ENCODE measurements at regions not wholly inside any gene's neighbourhood (a gene's known extent, or its start where the extent isn't known, plus 50 kb on each side); places are given as distances from the start of the nearest gene placed in this dataset.
"Not testable (repeated sequence)": the region's sequence is repeated elsewhere in the genome, so short reads cannot be mapped to it uniquely, and the experiment has no call there.

DNA sequence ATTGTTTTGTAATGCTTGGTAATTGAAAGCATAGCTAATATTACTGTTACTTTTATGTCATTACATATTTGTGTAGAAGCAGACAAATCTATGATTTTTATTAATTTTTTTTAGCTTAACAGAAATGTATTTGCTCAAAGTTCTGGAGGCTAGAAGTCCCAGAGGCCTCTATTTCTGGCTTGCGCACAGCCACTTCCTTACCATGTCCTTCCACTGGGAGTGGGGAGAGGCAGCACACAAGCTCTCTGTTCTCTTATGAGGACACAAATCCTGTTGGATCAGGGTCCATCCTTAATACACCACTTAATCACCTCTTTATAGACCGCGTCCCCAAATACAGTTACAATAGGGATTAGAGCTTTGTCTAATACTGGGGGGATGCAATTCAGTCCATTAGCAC is 1061.4 kb downstream of the OTOL1 start:
- no peak for DNase-seq

GRCh38 chr3:162568706-162569105 is 1072.1 kb downstream of the OTOL1 start:
- no peak for DNase-seq

DNA sequence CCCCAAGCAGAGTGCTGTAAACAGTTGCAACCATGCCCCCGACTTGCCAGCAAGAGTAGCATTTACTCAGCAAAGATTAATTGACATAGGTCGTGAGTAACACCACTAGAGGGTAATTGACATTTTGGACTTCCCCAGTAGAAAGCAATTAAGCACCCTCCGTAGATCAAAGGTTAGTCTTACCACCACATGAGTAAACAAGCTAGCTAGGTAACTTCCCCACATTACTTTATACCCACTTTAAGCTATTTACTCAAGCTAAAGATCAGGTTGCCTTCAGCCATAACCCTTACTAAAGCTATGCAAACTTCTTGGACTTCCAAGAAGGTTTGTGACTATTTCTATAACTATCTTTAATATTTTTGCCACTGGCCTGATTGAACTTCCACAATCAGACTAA is 1072.7 kb downstream of the OTOL1 start:
- no peak for DNase-seq

- no peak for DNase-seq
Observed at GRCh38 chr3:162584986-162585385, 1088.4 kb downstream of the OTOL1 start.

GRCh38 chr3:162586591-162586990 is 1090.0 kb downstream of the OTOL1 start:
- DNase-seq = no peak

DNA sequence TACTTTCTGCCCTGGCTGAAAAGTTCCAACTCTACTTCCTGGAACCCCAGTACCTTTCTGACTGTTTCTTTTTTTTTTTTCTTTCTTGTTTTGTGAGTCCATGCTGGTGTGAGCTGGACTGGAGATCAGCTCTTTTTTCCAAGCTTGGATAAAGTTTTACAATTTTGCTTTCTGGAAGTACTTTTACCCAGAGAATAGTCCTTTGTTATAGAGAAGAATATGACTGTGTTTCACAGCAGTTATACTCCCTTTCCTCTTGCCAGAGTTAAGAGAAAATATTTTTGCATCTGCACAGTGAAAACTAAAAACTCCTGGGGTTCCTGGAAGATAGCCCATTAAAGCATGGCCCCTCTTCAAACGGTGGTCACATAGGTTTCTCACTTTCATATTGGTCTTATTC is 1100.6 kb downstream of the OTOL1 start:
- no peak for DNase-seq

GRCh38 chr3:162598500-162598899 is 1101.9 kb downstream of the OTOL1 start:
- DNase-seq = not testable (repeated sequence)

GRCh38 chr3:162599742-162600141 is 1103.1 kb downstream of the OTOL1 start:
- DNase-seq = not testable (repeated sequence)

- DNase-seq = no peak
Observed at GRCh38 chr3:162601101-162601670, 1104.6 kb downstream of the OTOL1 start.

DNA sequence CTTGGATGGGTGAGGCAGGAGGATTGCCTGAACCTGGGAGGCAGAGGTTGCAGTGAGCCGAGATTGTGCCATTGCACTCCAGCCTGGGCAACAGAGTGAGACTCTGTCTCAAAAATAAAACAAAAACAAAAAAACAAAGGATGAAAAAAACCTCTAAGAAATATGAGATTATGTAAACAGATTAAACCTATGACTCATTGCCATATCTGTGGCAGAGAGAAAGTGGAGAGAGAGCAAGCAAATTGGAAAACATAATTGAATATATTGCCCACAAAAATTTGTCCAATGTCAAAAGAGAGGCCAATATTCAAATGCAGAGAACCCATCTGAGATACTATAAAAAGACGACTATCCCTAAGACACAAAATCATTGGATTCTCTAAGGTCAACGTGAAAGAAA is 1106.0 kb downstream of the OTOL1 start:
- no peak for DNase-seq

GRCh38 chr3:162605651-162606204 is 1109.1 kb downstream of the OTOL1 start:
- DNase-seq = no peak

- DNase-seq = no peak
Observed at GRCh38 chr3:162610261-162610660, 1113.7 kb downstream of the OTOL1 start.

GRCh38 chr3:162612991-162613390 is 1116.4 kb downstream of the OTOL1 start:
- no peak for DNase-seq

GRCh38 chr3:162626172-162626571 is 1129.6 kb downstream of the OTOL1 start:
- DNase-seq = no peak

GRCh38 chr3:162628531-162628930 is 1131.9 kb downstream of the OTOL1 start:
- no peak for DNase-seq

GRCh38 chr3:162629372-162629771 is 1132.8 kb downstream of the OTOL1 start:
- DNase-seq = no peak

GRCh38 chr3:162632672-162633071 is 1136.1 kb downstream of the OTOL1 start:
- no peak for DNase-seq

- not testable (repeated sequence) for DNase-seq
Observed at GRCh38 chr3:162640208-162640607, 1143.6 kb downstream of the OTOL1 start.

GRCh38 chr3:162641317-162641716 is 1144.7 kb downstream of the OTOL1 start:
- no peak for DNase-seq

DNA sequence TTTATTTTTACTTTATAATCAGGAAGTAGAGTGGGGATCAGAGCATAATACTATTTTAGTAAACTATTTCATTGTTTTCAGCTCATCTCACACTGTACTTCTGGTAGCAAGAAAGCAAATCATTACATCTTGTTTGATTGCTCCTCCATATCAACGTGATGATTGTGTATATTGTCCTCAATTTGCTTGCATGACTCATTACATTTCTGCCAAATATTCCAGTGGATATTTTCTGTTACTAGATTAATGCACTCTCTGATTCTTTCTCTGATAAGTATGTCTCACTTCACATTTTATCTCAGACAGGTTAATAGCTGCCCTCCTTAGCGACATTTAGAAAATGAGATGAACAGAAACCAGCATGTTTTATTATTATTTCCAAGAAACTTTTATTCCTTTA is 1145.3 kb downstream of the OTOL1 start:
- DNase-seq = no peak

- no peak for DNase-seq
Observed at GRCh38 chr3:162643245-162643644, 1146.6 kb downstream of the OTOL1 start.

- DNase-seq = no peak
Observed at GRCh38 chr3:162647321-162647720, 1150.7 kb downstream of the OTOL1 start.

DNA sequence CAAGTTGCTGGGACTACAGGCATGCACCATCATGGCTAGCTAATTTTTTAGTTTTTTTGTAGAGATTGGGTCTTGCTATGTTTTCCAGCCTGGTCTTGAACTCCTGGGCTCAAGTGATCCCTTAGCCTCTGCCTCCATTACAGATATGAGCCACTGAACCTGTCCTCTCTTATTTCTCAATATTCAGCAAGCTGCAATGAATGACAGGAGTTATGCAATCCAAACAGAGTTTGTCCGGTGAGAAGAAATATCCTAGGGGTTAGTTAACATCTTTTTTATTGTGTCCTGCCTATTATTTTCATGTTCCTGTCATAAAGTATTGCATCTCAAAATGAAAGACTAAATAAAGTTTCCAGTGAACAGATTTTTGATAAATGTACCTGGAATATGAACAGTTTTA is 1161.4 kb downstream of the OTOL1 start:
- no peak for DNase-seq

- no peak for DNase-seq
Observed at GRCh38 chr3:162665684-162666391, 1169.2 kb downstream of the OTOL1 start.

All from occipital lobe (tissue), 1 donor.